CD8-positive, alpha-beta memory T cell (primary cell): ENCODE measurements at regions not wholly inside any gene's neighbourhood (a gene's known extent, or its start where the extent isn't known, plus 50 kb on each side); places are given as distances from the start of the nearest gene placed in this dataset.
"Not testable (repeated sequence)": the region's sequence is repeated elsewhere in the genome, so short reads cannot be mapped to it uniquely, and the experiment has no call there.

ENCODE experiments used
- CTCF ChIA-PET: fragments of 350-600 bp; sonication (Branson Sonifier 250); formaldehyde crosslinking; loops from one replicate; lab custom pipeline; 2021; ENCODE audit warnings: antibody characterized with exemption; lab: Charles Lee
- POLR2A ChIA-PET: fragments of 350-600 bp; sonication (Branson Sonifier 250); formaldehyde crosslinking; loops from one replicate; lab custom pipeline; 2021; ENCODE audit warnings: antibody characterized with exemption; lab: Charles Lee
- DNase-seq, 5 donors: peaks; one replicate each; pipeline versions ENCODE4 v3.0.0 to v3.0.0-alpha.2; 2020 to 2022; ENCODE audit warnings: mixed read lengths in 1 of 5
- H3K27ac ChIP-seq: one replicate; pipeline ENCODE4 v1.7.0; 2013; ENCODE audit warnings: low read depth, mild to moderate bottlenecking, low read length, moderate library complexity
- H3K27me3 ChIP-seq: 2 replicates; pipeline ENCODE4 v1.7.0; 2013; ENCODE audit warnings: low read length, mild to moderate bottlenecking; ENCODE audit not compliant: insufficient read depth, poor library complexity, severe bottlenecking
- H3K36me3 ChIP-seq: 2 replicates; pipeline ENCODE4 v1.7.0; 2013; ENCODE audit warnings: mild to moderate bottlenecking, low read length, moderate library complexity; ENCODE audit not compliant: insufficient read depth
- H3K4me1 ChIP-seq: 2 replicates; pipeline ENCODE4 v1.7.0; 2013; ENCODE audit warnings: mild to moderate bottlenecking, low read length, moderate library complexity; ENCODE audit not compliant: insufficient read depth
- H3K4me3 ChIP-seq: 2 replicates; pipeline ENCODE4 v1.7.0; 2013; ENCODE audit warnings: mild to moderate bottlenecking, low read length
- H3K9me3 ChIP-seq: 2 replicates; pipeline ENCODE4 v1.7.0; 2013; ENCODE audit warnings: mild to moderate bottlenecking, low read length
- H3K27ac Mint-ChIP-seq, 8 donors: one replicate each; pipeline ENCODE4 v1.8.0; 2020 to 2021; ENCODE audit warnings: mixed read lengths in 8 of 8, mild to moderate bottlenecking in 6 of 8, inconsistent platforms in 3 of 8, moderate library complexity in 3 of 8
- H3K27me3 Mint-ChIP-seq, 2 donors: one replicate each; pipeline ENCODE4 v1.8.0; 2020 to 2021; ENCODE audit warnings: mixed read lengths in 2 of 2, mild to moderate bottlenecking in 1 of 2, moderate library complexity in 1 of 2
- H3K36me3 Mint-ChIP-seq, 3 donors: one replicate each; pipeline ENCODE4 v1.8.0; 2020 to 2021; ENCODE audit warnings: mixed read lengths in 3 of 3, inconsistent platforms in 1 of 3, mild to moderate bottlenecking in 1 of 3
- H3K4me1 Mint-ChIP-seq, 3 donors: one replicate each; pipeline ENCODE4 v1.8.0; 2020 to 2021; ENCODE audit warnings: mixed read lengths in 3 of 3, inconsistent platforms in 1 of 3, mild to moderate bottlenecking in 1 of 3
- H3K4me3 Mint-ChIP-seq, 7 donors: one replicate each; pipeline ENCODE4 v1.8.0; 2020 to 2021; ENCODE audit warnings: mixed read lengths in 7 of 7, mild to moderate bottlenecking in 6 of 7, moderate library complexity in 4 of 7, inconsistent platforms in 2 of 7
- H3K9me3 Mint-ChIP-seq, 5 donors: one replicate each; pipeline ENCODE4 v1.8.0; 2020 to 2022; ENCODE audit warnings: mixed read lengths in 5 of 5, mild to moderate bottlenecking in 3 of 5, moderate library complexity in 2 of 5, inconsistent platforms in 1 of 5

DNA sequence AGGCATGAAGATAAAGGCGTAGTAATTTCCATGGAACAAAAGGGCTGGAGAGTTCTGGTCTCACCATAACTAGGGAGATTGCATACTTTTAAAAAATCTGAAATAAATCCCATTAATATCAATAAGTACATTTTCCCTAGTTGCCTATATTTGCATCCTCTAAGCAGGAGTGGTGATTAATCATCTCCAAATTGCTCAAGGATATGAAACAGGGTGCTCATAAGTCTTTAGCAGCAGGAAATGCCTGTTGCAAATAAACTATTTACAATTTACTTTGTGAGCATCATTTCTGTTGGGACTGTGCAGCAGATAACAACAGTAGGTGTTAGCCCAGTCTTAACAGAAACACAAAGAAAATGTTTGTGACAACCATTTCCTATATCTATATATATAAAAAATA is 92.4 kb upstream of the TMEM178A start:
- H3K4me1 Mint-ChIP-seq, result no peaks in the 10 kb centered on the region
- Histone ChIP-seq H3K27me3 (no peaks in the 10 kb centered on the region), H3K4me1 (no peaks in the 10 kb centered on the region), H3K36me3 (no peaks in the 10 kb centered on the region), H3K9me3 (no peaks in the 10 kb centered on the region), H3K4me3 (no peak overlapping the region), H3K27ac (no peak overlapping the region)
- H3K4me3 Mint-ChIP-seq, result no peak overlapping the region
- ChIA-PET POLR2A (no interaction called here), CTCF (no interaction called here)
- no peak for DNase-seq
- H3K36me3 Mint-ChIP-seq, result peaks cover 0 to 5% (median 0%) of the 10 kb centered on the region in 3 donors
- no peak overlapping the region for H3K27ac Mint-ChIP-seq
- H3K9me3 Mint-ChIP-seq, result peaks cover 0 to 12% (median 3%) of the 10 kb centered on the region in 5 donors
- H3K27me3 Mint-ChIP-seq, result peaks cover 0 to 3% of the 10 kb centered on the region in 2 donors

DNA sequence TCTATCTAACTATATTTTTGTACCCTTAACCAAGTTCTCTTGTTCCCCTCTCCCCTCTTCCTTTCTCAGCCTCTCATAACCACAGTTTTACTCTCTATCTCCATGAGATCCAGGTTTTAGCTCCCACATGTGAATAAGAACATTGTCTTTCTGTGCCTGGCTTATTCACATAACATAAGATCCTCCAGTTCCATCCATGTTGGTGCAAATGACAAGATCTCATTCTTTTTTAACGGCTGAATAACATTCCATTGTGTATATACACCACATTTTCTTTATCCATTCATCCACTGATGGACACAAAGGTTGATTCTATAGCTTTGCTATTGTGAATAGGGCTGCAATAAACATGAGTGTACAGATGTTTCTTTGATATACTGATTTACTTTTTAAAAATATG is 83.9 kb upstream of the TMEM178A start:
- ChIA-PET CTCF (no interaction called here), POLR2A (no interaction called here)
- no peaks in the 10 kb centered on the region for H3K36me3 ChIP-seq
- no peaks in the 10 kb centered on the region for H3K27me3 ChIP-seq
- H3K9me3 Mint-ChIP-seq, result peaks cover 2 to 38% (median 9%) of the 10 kb centered on the region in 5 donors
- H3K4me1 Mint-ChIP-seq, result no peaks in the 10 kb centered on the region
- no peak overlapping the region for H3K27ac ChIP-seq
- peaks cover 2 to 5% of the 10 kb centered on the region in 2 donors for H3K27me3 Mint-ChIP-seq
- H3K4me1 ChIP-seq, result no peaks in the 10 kb centered on the region
- H3K4me3 Mint-ChIP-seq, result no peak overlapping the region
- H3K27ac Mint-ChIP-seq, result no peak overlapping the region
- no peak for DNase-seq
- peaks cover 0 to 20% (median 3%) of the 10 kb centered on the region in 3 donors for H3K36me3 Mint-ChIP-seq
- no peaks in the 10 kb centered on the region for H3K9me3 ChIP-seq
- no peak overlapping the region for H3K4me3 ChIP-seq

DNA sequence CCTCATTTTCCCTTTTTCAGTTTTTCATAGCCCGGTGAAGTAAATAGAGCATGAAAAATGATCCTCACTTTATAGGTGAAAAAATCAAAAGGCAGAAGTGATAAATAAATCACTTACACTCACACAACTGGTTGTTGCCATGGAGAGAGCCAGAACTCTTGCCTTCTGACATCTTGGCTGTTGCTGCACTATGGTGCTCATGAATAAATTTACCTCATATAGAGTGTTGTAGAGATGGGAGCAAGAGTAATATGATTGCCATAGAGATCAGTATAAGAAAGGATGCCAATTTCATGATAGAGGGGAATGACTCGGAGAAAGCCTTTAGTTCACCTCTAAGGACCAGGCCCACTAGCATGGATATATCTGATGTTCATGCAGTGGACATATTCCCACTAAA is 82.5 kb upstream of the TMEM178A start:
- CTCF ChIA-PET, result no interaction called here
- H3K4me3 ChIP-seq, result no peak overlapping the region
- no peak overlapping the region for H3K27ac Mint-ChIP-seq
- DNase-seq, result no peak
- peaks cover 2 to 5% of the 10 kb centered on the region in 2 donors for H3K27me3 Mint-ChIP-seq
- H3K4me1 ChIP-seq, result no peaks in the 10 kb centered on the region
- no peak overlapping the region for H3K4me3 Mint-ChIP-seq
- no peaks in the 10 kb centered on the region for H3K9me3 ChIP-seq
- no peaks in the 10 kb centered on the region for H3K27me3 ChIP-seq
- H3K4me1 Mint-ChIP-seq, result no peaks in the 10 kb centered on the region
- H3K36me3 ChIP-seq, result no peaks in the 10 kb centered on the region
- POLR2A ChIA-PET, result no interaction called here
- no peak overlapping the region for H3K27ac ChIP-seq
- peaks cover 0 to 25% (median 3%) of the 10 kb centered on the region in 3 donors for H3K36me3 Mint-ChIP-seq
- H3K9me3 Mint-ChIP-seq, result peaks cover 2 to 34% (median 10%) of the 10 kb centered on the region in 5 donors

DNA sequence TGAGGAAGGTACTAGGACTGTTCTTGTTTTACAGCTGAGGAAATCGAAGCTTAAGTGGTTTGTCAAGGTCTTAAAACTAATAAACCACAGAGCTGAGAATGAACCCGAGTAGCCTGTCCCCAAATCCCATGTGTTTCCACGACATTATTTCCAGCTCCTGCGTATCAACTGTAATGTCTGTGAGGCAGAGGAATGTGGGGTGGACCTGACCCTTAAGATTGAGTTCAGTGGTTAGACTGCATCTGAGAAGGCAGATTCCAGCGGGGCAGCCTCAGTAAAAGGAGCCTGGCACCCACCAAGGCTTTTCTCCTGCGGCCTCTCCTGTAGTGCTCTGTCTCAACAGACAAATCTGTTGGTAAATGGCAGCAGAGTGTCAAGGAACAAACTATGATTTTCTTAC is 81.9 kb upstream of the TMEM178A start:
- Histone ChIP-seq H3K36me3 (no peaks in the 10 kb centered on the region), H3K9me3 (no peaks in the 10 kb centered on the region), H3K4me1 (no peaks in the 10 kb centered on the region), H3K27me3 (no peaks in the 10 kb centered on the region), H3K27ac (no peak overlapping the region), H3K4me3 (no peak overlapping the region)
- peaks cover 0 to 25% (median 3%) of the 10 kb centered on the region in 3 donors for H3K36me3 Mint-ChIP-seq
- CTCF ChIA-PET, result no interaction called here
- no peaks in the 10 kb centered on the region for H3K4me1 Mint-ChIP-seq
- POLR2A ChIA-PET, result no interaction called here
- DNase-seq, result no peak
- H3K27ac Mint-ChIP-seq, result no peak overlapping the region
- peaks cover 2 to 32% (median 10%) of the 10 kb centered on the region in 5 donors for H3K9me3 Mint-ChIP-seq
- H3K27me3 Mint-ChIP-seq, result peaks cover 2 to 5% of the 10 kb centered on the region in 2 donors
- no peak overlapping the region for H3K4me3 Mint-ChIP-seq

DNA sequence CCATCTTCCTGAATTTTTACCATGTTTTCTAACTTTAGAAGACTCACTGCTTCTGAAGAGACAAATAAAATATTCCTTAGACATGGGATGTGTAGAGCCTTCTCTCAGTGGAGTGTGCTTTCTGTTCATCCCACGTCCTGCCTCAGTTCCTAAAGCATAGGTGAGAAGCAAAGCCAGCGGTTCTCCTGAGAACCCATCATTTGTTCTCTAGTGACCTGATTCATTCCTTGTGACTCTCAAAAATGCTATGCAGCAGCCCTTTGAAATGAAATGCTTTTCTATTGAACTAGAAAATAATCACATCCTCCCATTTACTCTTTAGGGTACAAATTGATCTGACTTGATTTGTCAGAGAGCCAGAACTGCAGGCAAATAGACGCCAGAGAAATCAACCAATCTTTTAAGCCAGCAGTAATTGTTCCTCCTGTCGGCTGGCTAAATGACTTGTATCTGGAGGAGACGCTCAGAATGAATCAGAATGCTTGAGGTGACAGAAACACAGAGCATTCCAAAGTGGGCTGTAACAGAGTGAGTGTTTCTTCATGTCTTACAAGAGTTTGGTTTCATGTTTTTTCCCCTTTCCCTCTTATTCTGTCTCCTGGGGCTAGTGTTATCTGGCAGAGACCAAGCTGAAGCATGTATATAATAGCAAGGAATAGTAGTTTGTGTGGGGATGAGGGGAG is 81.3 kb upstream of the TMEM178A start:
- ChIA-PET CTCF (no interaction called here), POLR2A (no interaction called here)
- H3K36me3 Mint-ChIP-seq, result peaks cover 0 to 20% (median 3%) of the 10 kb centered on the region in 3 donors
- H3K36me3 ChIP-seq, result no peaks in the 10 kb centered on the region
- no peak overlapping the region for H3K27ac Mint-ChIP-seq
- H3K4me1 ChIP-seq, result no peaks in the 10 kb centered on the region
- DNase-seq, result no peak
- no peak overlapping the region for H3K4me3 ChIP-seq
- H3K9me3 ChIP-seq, result no peaks in the 10 kb centered on the region
- H3K4me3 Mint-ChIP-seq, result no peak overlapping the region
- peaks cover 2 to 5% of the 10 kb centered on the region in 2 donors for H3K27me3 Mint-ChIP-seq
- H3K9me3 Mint-ChIP-seq, result peaks cover 2 to 30% (median 10%) of the 10 kb centered on the region in 5 donors
- H3K27ac ChIP-seq, result no peak overlapping the region
- no peaks in the 10 kb centered on the region for H3K27me3 ChIP-seq
- no peaks in the 10 kb centered on the region for H3K4me1 Mint-ChIP-seq

DNA sequence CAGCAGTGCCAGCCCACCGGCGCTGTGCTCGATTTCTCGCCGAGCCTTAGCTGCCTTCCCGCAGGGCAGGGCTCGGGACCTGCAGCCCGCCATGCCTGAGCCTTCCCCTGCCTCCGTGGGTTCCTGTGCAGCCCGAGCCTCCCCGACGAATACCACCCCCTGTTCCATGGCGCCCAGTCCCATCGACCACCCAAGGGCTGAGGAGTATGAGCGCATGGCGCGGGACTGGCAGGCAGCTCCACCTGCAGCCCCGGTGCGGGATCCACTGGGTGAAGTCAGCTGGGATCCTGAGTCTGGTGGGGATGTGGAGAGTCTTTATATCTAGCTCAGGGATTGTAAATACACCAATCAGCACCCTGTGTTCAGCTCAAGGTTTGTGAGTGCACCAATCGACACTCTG is 80.2 kb upstream of the TMEM178A start:
- H3K36me3 ChIP-seq, H3K27ac ChIP-seq, CTCF ChIA-PET, H3K4me1 Mint-ChIP-seq, H3K27me3 ChIP-seq, H3K4me3 Mint-ChIP-seq, H3K9me3 ChIP-seq, DNase-seq, H3K27me3 Mint-ChIP-seq, H3K4me3 ChIP-seq, POLR2A ChIA-PET, H3K27ac Mint-ChIP-seq, H3K4me1 ChIP-seq: not testable (repeated sequence)
- Mint-ChIP-seq H3K36me3 (peaks cover 0 to 27% (median 3%) of the 10 kb centered on the region in 3 donors), H3K9me3 (peaks cover 2 to 25% (median 10%) of the 10 kb centered on the region in 5 donors)

DNA sequence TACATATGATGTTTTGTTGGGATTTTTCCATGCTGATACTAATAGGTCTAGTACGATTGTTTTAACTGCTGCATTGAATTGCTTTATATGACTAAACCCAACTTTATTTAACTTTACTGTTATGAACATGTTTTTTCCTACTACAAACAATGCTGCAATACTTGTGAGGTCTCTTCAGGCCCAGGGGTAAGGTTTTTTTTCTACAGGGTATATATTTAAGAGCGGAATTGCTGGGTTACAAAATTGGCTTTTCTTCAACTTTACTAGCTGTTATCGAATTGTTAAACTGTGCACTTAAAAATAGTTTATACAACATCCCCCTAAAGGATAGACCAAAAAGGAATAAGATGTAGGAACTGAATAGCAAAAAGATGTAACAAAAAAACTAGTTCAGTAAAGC is 78.5 kb upstream of the TMEM178A start:
- H3K4me3 ChIP-seq, result no peak overlapping the region
- no peaks in the 10 kb centered on the region for H3K4me1 ChIP-seq
- no peak overlapping the region for H3K27ac ChIP-seq
- POLR2A ChIA-PET, result no interaction called here
- peaks cover 0 to 18% (median 3%) of the 10 kb centered on the region in 3 donors for H3K36me3 Mint-ChIP-seq
- H3K36me3 ChIP-seq, result no peaks in the 10 kb centered on the region
- peaks cover 2 to 8% of the 10 kb centered on the region in 2 donors for H3K27me3 Mint-ChIP-seq
- no peak for DNase-seq
- H3K27ac Mint-ChIP-seq, result no peak overlapping the region
- no peaks in the 10 kb centered on the region for H3K9me3 ChIP-seq
- H3K4me3 Mint-ChIP-seq, result no peak overlapping the region
- CTCF ChIA-PET, result no interaction called here
- H3K9me3 Mint-ChIP-seq, result peaks cover 0 to 14% (median 3%) of the 10 kb centered on the region in 5 donors
- H3K27me3 ChIP-seq, result no peaks in the 10 kb centered on the region
- no peaks in the 10 kb centered on the region for H3K4me1 Mint-ChIP-seq

DNA sequence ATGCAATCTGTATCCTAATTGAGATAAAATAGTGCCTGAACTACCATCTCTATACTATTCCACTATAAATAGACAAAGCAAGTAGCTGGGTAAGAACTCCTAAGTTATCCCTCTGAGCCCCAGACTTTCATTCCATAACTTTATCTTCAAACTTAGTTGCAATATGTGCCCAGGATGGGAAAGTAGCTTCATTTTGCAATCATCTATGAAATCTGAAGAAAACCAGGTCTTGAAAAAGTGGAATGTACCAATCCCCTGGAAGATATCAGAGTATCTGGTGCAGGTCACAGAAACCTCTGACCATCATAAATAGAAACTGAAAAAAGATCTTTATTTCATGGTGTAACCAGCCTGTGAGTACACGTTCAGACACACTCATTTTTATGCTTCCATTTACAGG is 78.1 kb upstream of the TMEM178A start:
- POLR2A ChIA-PET, result no interaction called here
- Mint-ChIP-seq H3K27me3 (peaks cover 3 to 9% of the 10 kb centered on the region in 2 donors), H3K36me3 (peaks cover 0 to 18% (median 3%) of the 10 kb centered on the region in 3 donors), H3K9me3 (peaks cover 0 to 10% (median 3%) of the 10 kb centered on the region in 5 donors), H3K4me1 (no peaks in the 10 kb centered on the region), H3K27ac (no peak overlapping the region), H3K4me3 (no peak overlapping the region)
- H3K27ac ChIP-seq, result no peak overlapping the region
- DNase-seq, result no peak
- H3K36me3 ChIP-seq, result no peaks in the 10 kb centered on the region
- no peaks in the 10 kb centered on the region for H3K9me3 ChIP-seq
- no peaks in the 10 kb centered on the region for H3K27me3 ChIP-seq
- CTCF ChIA-PET, result no interaction called here
- H3K4me1 ChIP-seq, result no peaks in the 10 kb centered on the region
- no peak overlapping the region for H3K4me3 ChIP-seq
